Spleen (tissue), 7 donors: ENCODE measurements at regions not wholly inside any gene's neighbourhood (a gene's known extent, or its start where the extent isn't known, plus 50 kb on each side); places are given as distances from the start of the nearest gene placed in this dataset.

Experiments
- POLR2A ChIP-seq, 3 donors: fragments of 450-650 bp; IDR thresholded peaks; one replicate each; pipeline ENCODE4 v1.5.1; 2017; ENCODE audit warnings: antibody characterized with exemption in 3 of 3, mild to moderate bottlenecking in 1 of 3
- POLR2AphosphoS5 ChIP-seq, 3 donors: sonication (generic); formaldehyde crosslinking; IDR thresholded peaks; one replicate each; pipeline ENCODE4 v1.5.1; 2017; ENCODE audit warnings: antibody characterized with exemption in 3 of 3
- TF ChIP-seq, protein P1 (sequence below), 11 experiments: fragments of 200-600 bp in 7 of 11; fragments of 450-650 bp in 4 of 11; sonication (generic) in 4 of 11; IDR thresholded peaks in 8 of 11; conservative IDR thresholded peaks in 3 of 11; 1 replicate in 7 of 11; 2 replicates in 4 of 11; pipeline versions ENCODE4 v1.4.0 to v1.8.0; 2016 to 2021; ENCODE audit warnings: antibody characterized with exemption in 11 of 11, inconsistent platforms in 4 of 11, mild to moderate bottlenecking in 1 of 11
- donor health status: DM: no; HTN: no; CAD: no; lungs with moderate emphysema.
- donor health status: DM: no; HTN: no; CAD: no.
- donor health status: DM: no; HTN: no; CAD: no.

DNA sequence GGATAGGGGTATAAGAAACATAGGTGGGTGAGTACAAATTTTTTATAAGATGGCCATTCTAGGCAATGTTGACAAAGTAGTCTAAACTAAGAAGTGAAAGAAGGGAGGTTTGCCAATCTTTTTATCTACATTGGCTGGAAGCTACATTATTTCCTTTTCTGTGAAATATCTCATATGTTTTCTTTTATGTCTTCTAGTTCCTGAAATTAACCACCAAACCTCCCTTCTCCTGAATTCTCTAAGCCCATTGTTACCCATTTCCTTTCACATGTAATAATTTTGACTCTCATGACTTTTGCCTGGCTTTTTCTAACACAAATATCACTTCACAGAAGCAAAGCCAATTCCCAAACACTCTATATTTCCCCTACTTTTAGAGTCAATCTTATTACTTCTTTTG is 496.2 kb upstream of the JAG1 start:
- TF ChIP-seq POLR2AphosphoS5 (IDR thresholded peaks at IDR 0.05) = no peak
- TF ChIP-seq, protein P1, sequence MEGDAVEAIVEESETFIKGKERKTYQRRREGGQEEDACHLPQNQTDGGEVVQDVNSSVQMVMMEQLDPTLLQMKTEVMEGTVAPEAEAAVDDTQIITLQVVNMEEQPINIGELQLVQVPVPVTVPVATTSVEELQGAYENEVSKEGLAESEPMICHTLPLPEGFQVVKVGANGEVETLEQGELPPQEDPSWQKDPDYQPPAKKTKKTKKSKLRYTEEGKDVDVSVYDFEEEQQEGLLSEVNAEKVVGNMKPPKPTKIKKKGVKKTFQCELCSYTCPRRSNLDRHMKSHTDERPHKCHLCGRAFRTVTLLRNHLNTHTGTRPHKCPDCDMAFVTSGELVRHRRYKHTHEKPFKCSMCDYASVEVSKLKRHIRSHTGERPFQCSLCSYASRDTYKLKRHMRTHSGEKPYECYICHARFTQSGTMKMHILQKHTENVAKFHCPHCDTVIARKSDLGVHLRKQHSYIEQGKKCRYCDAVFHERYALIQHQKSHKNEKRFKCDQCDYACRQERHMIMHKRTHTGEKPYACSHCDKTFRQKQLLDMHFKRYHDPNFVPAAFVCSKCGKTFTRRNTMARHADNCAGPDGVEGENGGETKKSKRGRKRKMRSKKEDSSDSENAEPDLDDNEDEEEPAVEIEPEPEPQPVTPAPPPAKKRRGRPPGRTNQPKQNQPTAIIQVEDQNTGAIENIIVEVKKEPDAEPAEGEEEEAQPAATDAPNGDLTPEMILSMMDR (IDR thresholded peaks at IDR 0.05 in 8 of 11, conservative IDR thresholded peaks at IDR 0.05 in 3 of 11) = no peak
- no peak for TF ChIP-seq POLR2A (IDR thresholded peaks at IDR 0.05)
